ENCODE measurements at regions not wholly inside any gene's neighbourhood (a gene's known extent, or its start where the extent isn't known, plus 50 kb on each side); places are given as distances from the start of the nearest gene placed in this dataset.
"Not testable (repeated sequence)": the region's sequence is repeated elsewhere in the genome, so short reads cannot be mapped to it uniquely, and the experiment has no call there.

DNA sequence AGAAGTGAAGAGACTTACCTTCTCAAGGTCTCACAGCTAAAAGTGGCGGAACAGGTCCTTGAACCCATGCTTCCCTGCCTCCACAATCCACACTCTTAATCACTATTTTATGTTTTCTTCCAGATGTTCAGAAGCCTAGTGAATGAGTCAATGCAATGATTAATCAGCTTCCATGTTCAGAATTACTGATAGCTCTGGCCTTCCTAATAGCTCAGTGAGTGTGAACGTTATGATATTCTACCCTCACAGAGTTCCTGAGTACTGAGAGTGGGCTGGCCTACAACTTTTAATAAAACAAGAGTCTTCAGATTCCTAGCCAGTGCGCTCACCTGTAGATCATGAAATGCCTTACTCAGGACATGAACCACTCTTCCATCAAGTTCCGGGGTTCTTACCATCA lies 443.0 kb upstream of the ADAMTS9 start:
- Mint-ChIP-seq H3K4me3 (ENCODE audit: unreplicated experiment) (no peak overlapping the region), H3K9me3 (ENCODE audit: unreplicated experiment) (peaks cover 4% of the 10 kb centered on the region), H3K27me3 (ENCODE audit: low read depth, unreplicated experiment) (no peaks in the 10 kb centered on the region), H3K27ac (ENCODE audit: unreplicated experiment) (no peak overlapping the region), H3K4me1 (ENCODE audit: low read depth, unreplicated experiment) (peaks cover 10% of the 10 kb centered on the region), H3K36me3 (ENCODE audit: low read depth, unreplicated experiment) (no peaks in the 10 kb centered on the region)
- no peaks in the 10 kb centered on the region for H3K36me3 ChIP-seq (ENCODE audit: insufficient read depth, low read length)
- no peaks in the 10 kb centered on the region for H3K27me3 ChIP-seq (ENCODE audit: insufficient read depth, low read length)
- H4K20me1 ChIP-seq (ENCODE audit: insufficient read depth, low read length) = no peaks in the 10 kb centered on the region
- H2AFZ ChIP-seq (ENCODE audit: low read depth, low read length) = no peak overlapping the region
- TF ChIP-seq, protein P1, sequence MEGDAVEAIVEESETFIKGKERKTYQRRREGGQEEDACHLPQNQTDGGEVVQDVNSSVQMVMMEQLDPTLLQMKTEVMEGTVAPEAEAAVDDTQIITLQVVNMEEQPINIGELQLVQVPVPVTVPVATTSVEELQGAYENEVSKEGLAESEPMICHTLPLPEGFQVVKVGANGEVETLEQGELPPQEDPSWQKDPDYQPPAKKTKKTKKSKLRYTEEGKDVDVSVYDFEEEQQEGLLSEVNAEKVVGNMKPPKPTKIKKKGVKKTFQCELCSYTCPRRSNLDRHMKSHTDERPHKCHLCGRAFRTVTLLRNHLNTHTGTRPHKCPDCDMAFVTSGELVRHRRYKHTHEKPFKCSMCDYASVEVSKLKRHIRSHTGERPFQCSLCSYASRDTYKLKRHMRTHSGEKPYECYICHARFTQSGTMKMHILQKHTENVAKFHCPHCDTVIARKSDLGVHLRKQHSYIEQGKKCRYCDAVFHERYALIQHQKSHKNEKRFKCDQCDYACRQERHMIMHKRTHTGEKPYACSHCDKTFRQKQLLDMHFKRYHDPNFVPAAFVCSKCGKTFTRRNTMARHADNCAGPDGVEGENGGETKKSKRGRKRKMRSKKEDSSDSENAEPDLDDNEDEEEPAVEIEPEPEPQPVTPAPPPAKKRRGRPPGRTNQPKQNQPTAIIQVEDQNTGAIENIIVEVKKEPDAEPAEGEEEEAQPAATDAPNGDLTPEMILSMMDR (IDR thresholded peaks at IDR 0.05; ENCODE audit: insufficient read depth, low read depth, low read length) = no peak
- TF ChIP-seq EZH2 (IDR thresholded peaks at IDR 0.05; ENCODE audit: insufficient read depth, low read length) = no peak
- peak; percentile 59 for DNase-seq (ENCODE audit: low read depth)
- no peaks in the 10 kb centered on the region for H3K79me2 ChIP-seq (ENCODE audit: insufficient read depth, low read length)
- no peak for FAIRE-seq
- no peak overlapping the region for H3K27ac ChIP-seq (ENCODE audit: low read depth, low read length)
- H3K4me2 ChIP-seq (ENCODE audit: low read length) = no peak overlapping the region
- H3K4me3 ChIP-seq (ENCODE audit: insufficient read depth, low read depth, low read length) = no peak overlapping the region
- H3K9me3 ChIP-seq (ENCODE audit: insufficient read depth, low read depth, low read length) = no peaks in the 10 kb centered on the region
- peaks cover 6% of the 10 kb centered on the region for H3K4me1 ChIP-seq (ENCODE audit: insufficient read depth, low read length)
- H3K9ac ChIP-seq (ENCODE audit: low read length) = no peak overlapping the region

DNA sequence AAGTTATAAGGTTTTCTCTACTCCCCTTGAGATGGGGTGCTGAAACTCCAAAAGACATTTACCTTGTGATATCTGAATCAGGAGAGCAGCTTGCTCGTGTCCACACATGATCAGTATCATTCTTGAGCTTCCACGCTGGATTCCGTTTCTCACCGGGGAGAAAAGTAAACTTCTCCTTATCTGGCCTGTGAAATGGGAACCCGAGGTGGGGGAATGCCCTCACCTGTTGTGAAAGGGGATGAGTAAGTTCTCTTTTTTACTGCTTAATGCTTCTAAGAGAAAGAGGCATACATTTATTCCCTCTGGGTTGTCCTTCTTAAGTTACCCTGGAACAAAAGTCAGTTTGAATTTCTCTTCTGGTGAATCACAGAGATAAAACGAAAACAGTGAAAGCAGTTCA lies 440.5 kb upstream of the ADAMTS9 start:
- H3K27me3 Mint-ChIP-seq (ENCODE audit: low read depth, unreplicated experiment) = no peaks in the 10 kb centered on the region
- H3K4me3 Mint-ChIP-seq (ENCODE audit: unreplicated experiment) = no peak overlapping the region
- Histone ChIP-seq H2AFZ (ENCODE audit: low read depth, low read length) (no peak overlapping the region), H3K79me2 (ENCODE audit: insufficient read depth, low read length) (no peaks in the 10 kb centered on the region), H3K27ac (ENCODE audit: low read depth, low read length) (no peak overlapping the region), H3K4me1 (ENCODE audit: insufficient read depth, low read length) (peaks cover 6% of the 10 kb centered on the region), H3K9ac (ENCODE audit: low read length) (no peak overlapping the region), H3K36me3 (ENCODE audit: insufficient read depth, low read length) (no peaks in the 10 kb centered on the region), H3K9me3 (ENCODE audit: insufficient read depth, low read depth, low read length) (no peaks in the 10 kb centered on the region), H3K27me3 (ENCODE audit: insufficient read depth, low read length) (no peaks in the 10 kb centered on the region), H4K20me1 (ENCODE audit: insufficient read depth, low read length) (no peaks in the 10 kb centered on the region), H3K4me2 (ENCODE audit: low read length) (no peak overlapping the region), H3K4me3 (ENCODE audit: insufficient read depth, low read depth, low read length) (no peak overlapping the region)
- FAIRE-seq (no peak), DNase-seq (ENCODE audit: low read depth) (no peak)
- TF ChIP-seq, protein P1 (IDR thresholded peaks at IDR 0.05; ENCODE audit: insufficient read depth, low read depth, low read length) = no peak
- no peak for TF ChIP-seq EZH2 (IDR thresholded peaks at IDR 0.05; ENCODE audit: insufficient read depth, low read length)
- H3K9me3 Mint-ChIP-seq (ENCODE audit: unreplicated experiment) = peaks cover 4% of the 10 kb centered on the region
- H3K36me3 Mint-ChIP-seq (ENCODE audit: low read depth, unreplicated experiment) = no peaks in the 10 kb centered on the region
- H3K27ac Mint-ChIP-seq (ENCODE audit: unreplicated experiment) = no peak overlapping the region
- peaks cover 10% of the 10 kb centered on the region for H3K4me1 Mint-ChIP-seq (ENCODE audit: low read depth, unreplicated experiment)

DNA sequence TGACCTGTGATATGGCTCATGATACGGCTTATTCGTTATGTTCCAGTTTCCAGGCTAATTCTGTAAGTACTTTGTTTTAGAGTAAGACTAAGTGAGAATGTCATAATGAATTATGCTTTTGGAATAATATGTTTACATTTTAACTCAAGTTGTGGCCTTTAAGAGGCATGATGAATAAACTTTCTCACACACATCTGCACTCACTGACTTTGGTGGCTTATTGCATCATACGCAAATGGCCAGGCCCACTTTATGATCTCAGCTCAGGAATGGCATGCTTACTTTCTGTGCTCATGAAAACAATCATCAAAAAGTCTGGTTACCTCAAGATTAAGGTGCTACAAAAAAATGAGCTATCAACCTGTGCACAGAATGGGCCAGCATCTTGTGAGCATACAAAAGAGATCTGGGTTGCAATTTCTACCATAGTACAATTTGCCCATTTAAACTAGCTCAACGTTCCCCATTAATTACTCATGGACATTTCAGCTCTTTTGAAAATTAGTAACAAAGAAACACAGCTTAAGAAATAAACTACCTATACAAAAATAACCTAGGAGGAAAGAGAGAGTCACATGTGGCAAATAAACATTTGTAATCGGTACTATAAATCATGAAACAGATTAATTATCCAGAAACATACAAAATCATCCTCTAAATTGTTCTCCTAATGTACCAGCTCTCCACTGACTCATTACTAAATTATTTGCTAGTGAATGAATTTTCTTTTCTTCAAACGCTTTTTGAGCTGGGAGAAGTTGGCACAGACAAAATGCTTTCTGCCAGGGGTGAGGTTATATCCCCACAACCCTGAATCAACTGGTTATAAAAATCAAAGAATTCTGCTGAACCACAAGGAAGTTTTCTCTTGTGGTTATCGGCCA lies 439.0 kb upstream of the ADAMTS9 start:
- no peaks in the 10 kb centered on the region for H3K79me2 ChIP-seq (ENCODE audit: insufficient read depth, low read length)
- Mint-ChIP-seq H3K4me1 (ENCODE audit: low read depth, unreplicated experiment) (peaks cover 10% of the 10 kb centered on the region), H3K36me3 (ENCODE audit: low read depth, unreplicated experiment) (no peaks in the 10 kb centered on the region), H3K27ac (ENCODE audit: unreplicated experiment) (peak overlapping the region; percentile 28), H3K27me3 (ENCODE audit: low read depth, unreplicated experiment) (peaks cover 5% of the 10 kb centered on the region), H3K9me3 (ENCODE audit: unreplicated experiment) (peaks cover 3% of the 10 kb centered on the region), H3K4me3 (ENCODE audit: unreplicated experiment) (no peak overlapping the region)
- no peak overlapping the region for H3K9ac ChIP-seq (ENCODE audit: low read length)
- H3K4me1 ChIP-seq (ENCODE audit: insufficient read depth, low read length) = peaks cover 6% of the 10 kb centered on the region
- peak overlapping the region; percentile 34 for H3K27ac ChIP-seq (ENCODE audit: low read depth, low read length)
- H2AFZ ChIP-seq (ENCODE audit: low read depth, low read length) = no peak overlapping the region
- no peak for TF ChIP-seq EZH2 (IDR thresholded peaks at IDR 0.05; ENCODE audit: insufficient read depth, low read length)
- TF ChIP-seq, protein P1 (IDR thresholded peaks at IDR 0.05; ENCODE audit: insufficient read depth, low read depth, low read length) = no peak
- H3K36me3 ChIP-seq (ENCODE audit: insufficient read depth, low read length) = no peaks in the 10 kb centered on the region
- peak overlapping the region; percentile 2 for H3K4me2 ChIP-seq (ENCODE audit: low read length)
- FAIRE-seq (no peak), DNase-seq (ENCODE audit: low read depth) (peak; percentile 88)
- H3K27me3 ChIP-seq (ENCODE audit: insufficient read depth, low read length) = no peaks in the 10 kb centered on the region
- H3K9me3 ChIP-seq (ENCODE audit: insufficient read depth, low read depth, low read length) = no peaks in the 10 kb centered on the region
- H4K20me1 ChIP-seq (ENCODE audit: insufficient read depth, low read length) = no peaks in the 10 kb centered on the region
- no peak overlapping the region for H3K4me3 ChIP-seq (ENCODE audit: insufficient read depth, low read depth, low read length)

DNA sequence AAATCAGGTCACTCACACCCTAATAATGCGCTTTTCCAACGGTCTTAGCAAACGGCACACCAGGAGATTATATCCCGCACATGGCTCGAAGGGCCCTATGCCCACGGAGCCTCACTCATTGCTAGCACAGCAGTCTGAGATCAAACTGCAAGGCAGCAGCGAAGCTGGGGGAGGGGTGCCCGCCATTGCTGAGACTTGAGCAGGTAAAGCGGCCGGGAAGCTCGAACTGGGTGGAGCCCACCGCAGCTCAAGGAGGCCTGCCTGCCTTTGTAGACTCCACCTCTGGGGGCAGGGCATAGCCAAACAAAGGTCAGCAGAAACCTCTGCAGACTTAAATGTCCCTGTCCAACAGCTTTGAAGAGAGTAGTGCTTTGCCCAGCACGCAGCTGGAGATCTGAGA lies 432.4 kb upstream of the ADAMTS9 start:
- Mint-ChIP-seq H3K9me3 (ENCODE audit: unreplicated experiment) (peaks cover 20% of the 10 kb centered on the region), H3K27me3 (ENCODE audit: low read depth, unreplicated experiment) (peaks cover 12% of the 10 kb centered on the region)
- not testable (repeated sequence) for FAIRE-seq; H3K27ac ChIP-seq (ENCODE audit: low read depth, low read length); H3K36me3 Mint-ChIP-seq (ENCODE audit: low read depth, unreplicated experiment); DNase-seq (ENCODE audit: low read depth); H2AFZ ChIP-seq (ENCODE audit: low read depth, low read length); H4K20me1 ChIP-seq (ENCODE audit: insufficient read depth, low read length); H3K27me3 ChIP-seq (ENCODE audit: insufficient read depth, low read length); H3K4me1 Mint-ChIP-seq (ENCODE audit: low read depth, unreplicated experiment); H3K36me3 ChIP-seq (ENCODE audit: insufficient read depth, low read length); H3K9me3 ChIP-seq (ENCODE audit: insufficient read depth, low read depth, low read length); H3K27ac Mint-ChIP-seq (ENCODE audit: unreplicated experiment); H3K4me1 ChIP-seq (ENCODE audit: insufficient read depth, low read length); H3K9ac ChIP-seq (ENCODE audit: low read length); H3K4me3 ChIP-seq (ENCODE audit: insufficient read depth, low read depth, low read length); H3K79me2 ChIP-seq (ENCODE audit: insufficient read depth, low read length); H3K4me3 Mint-ChIP-seq (ENCODE audit: unreplicated experiment); H3K4me2 ChIP-seq (ENCODE audit: low read length)
